ENCODE measurements at regions not wholly inside any gene's neighbourhood (a gene's known extent, or its start where the extent isn't known, plus 50 kb on each side); places are given as distances from the start of the nearest gene placed in this dataset.

GRCh38 chr10:93171837-93172236 lies 98.1 kb downstream of the CYP26A1 start:
- TF ChIP-seq CTCF (IDR thresholded peaks at IDR 0.05; ENCODE audit: insufficient read depth, low read length, poor library complexity, severe bottlenecking), result no peak
- H3K36me3 ChIP-seq (ENCODE audit: control insufficient read depth, insufficient read depth, low read length), result no peaks in the 10 kb centered on the region
- no peak overlapping the region for H3K4me3 ChIP-seq (ENCODE audit: low read depth, low read length)
- DNase-seq (ENCODE audit: low read depth), result no peak
- no peaks in the 10 kb centered on the region for H3K27me3 ChIP-seq (ENCODE audit: control insufficient read depth, insufficient read depth, low read length)

GRCh38 chr10:93173967-93174845 lies 100.5 kb downstream of the CYP26A1 start:
- H3K4me3 ChIP-seq (ENCODE audit: low read depth, low read length), result no peak overlapping the region
- no peaks in the 10 kb centered on the region for H3K36me3 ChIP-seq (ENCODE audit: control insufficient read depth, insufficient read depth, low read length)
- no peak for TF ChIP-seq CTCF (IDR thresholded peaks at IDR 0.05; ENCODE audit: insufficient read depth, low read length, poor library complexity, severe bottlenecking)
- DNase-seq (ENCODE audit: low read depth), result no peak
- H3K27me3 ChIP-seq (ENCODE audit: control insufficient read depth, insufficient read depth, low read length), result no peaks in the 10 kb centered on the region

- DNase-seq (ENCODE audit: low read depth), result no peak
- H3K4me3 ChIP-seq (ENCODE audit: low read depth, low read length), result no peak overlapping the region
- no peaks in the 10 kb centered on the region for H3K36me3 ChIP-seq (ENCODE audit: control insufficient read depth, insufficient read depth, low read length)
- no peak for TF ChIP-seq CTCF (IDR thresholded peaks at IDR 0.05; ENCODE audit: insufficient read depth, low read length, poor library complexity, severe bottlenecking)
- H3K27me3 ChIP-seq (ENCODE audit: control insufficient read depth, insufficient read depth, low read length), result no peaks in the 10 kb centered on the region
These were observed 101.8 kb downstream of the CYP26A1 start for GRCh38 chr10:93175490-93175889.

- no peak for DNase-seq (ENCODE audit: low read depth)
- H3K36me3 ChIP-seq (ENCODE audit: control insufficient read depth, insufficient read depth, low read length), result no peaks in the 10 kb centered on the region
These were observed 103.8 kb downstream of the CYP26A1 start for GRCh38 chr10:93177511-93177910.

GRCh38 chr10:93178226-93178625 lies 104.5 kb downstream of the CYP26A1 start:
- H3K27me3 ChIP-seq (ENCODE audit: control insufficient read depth, insufficient read depth, low read length), result no peaks in the 10 kb centered on the region
- no peaks in the 10 kb centered on the region for H3K36me3 ChIP-seq (ENCODE audit: control insufficient read depth, insufficient read depth, low read length)
- no peak for TF ChIP-seq CTCF (IDR thresholded peaks at IDR 0.05; ENCODE audit: insufficient read depth, low read length, poor library complexity, severe bottlenecking)
- H3K4me3 ChIP-seq (ENCODE audit: low read depth, low read length), result no peak overlapping the region
- no peak for DNase-seq (ENCODE audit: low read depth)

More at GRCh38 chr10:93177511-93177910, 103.8 kb downstream of the CYP26A1 start:
- Histone ChIP-seq H3K27me3 (ENCODE audit: control insufficient read depth, insufficient read depth, low read length) (no peaks in the 10 kb centered on the region), H3K4me3 (ENCODE audit: low read depth, low read length) (no peak overlapping the region)
- no peak for TF ChIP-seq CTCF (IDR thresholded peaks at IDR 0.05; ENCODE audit: insufficient read depth, low read length, poor library complexity, severe bottlenecking)

All from kidney epithelial cell (primary cell).